Jurkat, Clone E6-1 (cell line): ENCODE measurements at regions not wholly inside any gene's neighbourhood (a gene's known extent, or its start where the extent isn't known, plus 50 kb on each side); places are given as distances from the start of the nearest gene placed in this dataset.

Source experiments
- DNase-seq: peaks from one replicate; pipeline ENCODE4 v3.0.0-alpha.2; 2011; ENCODE audit warnings: low read depth, low spot score
- H3K4me3 ChIP-seq: 2 replicates; pipeline ENCODE4 v1.5.1; 2011; ENCODE audit warnings: mild to moderate bottlenecking, low read length, control low read depth, moderate library complexity

GRCh38 chr7:68313806-68314205, 1284.5 kb upstream of the AUTS2 start:
- no peak overlapping the region for H3K4me3 ChIP-seq
- DNase-seq = no peak

GRCh38 chr7:68314208-68314607, 1284.1 kb upstream of the AUTS2 start:
- no peak overlapping the region for H3K4me3 ChIP-seq
- DNase-seq = no peak

- no peak for DNase-seq
- no peak overlapping the region for H3K4me3 ChIP-seq
Measured at GRCh38 chr7:68317476-68317875, 1280.8 kb upstream of the AUTS2 start.

GRCh38 chr7:68319061-68319460, 1279.2 kb upstream of the AUTS2 start:
- no peak overlapping the region for H3K4me3 ChIP-seq
- no peak for DNase-seq

GRCh38 chr7:68321076-68321639, 1277.1 kb upstream of the AUTS2 start:
- no peak overlapping the region for H3K4me3 ChIP-seq
- no peak for DNase-seq

- no peak overlapping the region for H3K4me3 ChIP-seq
- no peak for DNase-seq
Measured at GRCh38 chr7:68321776-68322496, 1276.3 kb upstream of the AUTS2 start.

GRCh38 chr7:68324621-68325020, 1273.7 kb upstream of the AUTS2 start:
- no peak overlapping the region for H3K4me3 ChIP-seq

GRCh38 chr7:68334216-68334615, 1264.1 kb upstream of the AUTS2 start:
- DNase-seq = no peak
- H3K4me3 ChIP-seq = no peak overlapping the region

More at GRCh38 chr7:68324621-68325020, 1273.7 kb upstream of the AUTS2 start:
- no peak for DNase-seq

- no peak for DNase-seq
- H3K4me3 ChIP-seq = no peak overlapping the region
Measured at GRCh38 chr7:68334636-68335272, 1263.5 kb upstream of the AUTS2 start.

GRCh38 chr7:68336594-68336993, 1261.7 kb upstream of the AUTS2 start:
- no peak for DNase-seq
- no peak overlapping the region for H3K4me3 ChIP-seq

GRCh38 chr7:68348401-68348800, 1249.9 kb upstream of the AUTS2 start:
- no peak for DNase-seq
- no peak overlapping the region for H3K4me3 ChIP-seq

- no peak overlapping the region for H3K4me3 ChIP-seq
- no peak for DNase-seq
Measured at GRCh38 chr7:68362745-68363518, 1235.3 kb upstream of the AUTS2 start.

GRCh38 chr7:68364886-68365625, 1233.2 kb upstream of the AUTS2 start:
- H3K4me3 ChIP-seq = no peak overlapping the region
- DNase-seq = no peak

- H3K4me3 ChIP-seq = no peak overlapping the region
Measured at GRCh38 chr7:68371985-68372384, 1226.3 kb upstream of the AUTS2 start.

GRCh38 chr7:68376131-68376661, 1222.1 kb upstream of the AUTS2 start:
- DNase-seq = no peak
- no peak overlapping the region for H3K4me3 ChIP-seq

More at GRCh38 chr7:68371985-68372384, 1226.3 kb upstream of the AUTS2 start:
- DNase-seq = no peak

- H3K4me3 ChIP-seq = no peak overlapping the region
- DNase-seq = no peak
Measured at GRCh38 chr7:68381731-68382130, 1216.5 kb upstream of the AUTS2 start.

GRCh38 chr7:68384581-68384980, 1213.7 kb upstream of the AUTS2 start:
- DNase-seq = no peak
- H3K4me3 ChIP-seq = no peak overlapping the region

GRCh38 chr7:68393051-68393450, 1205.2 kb upstream of the AUTS2 start:
- no peak overlapping the region for H3K4me3 ChIP-seq

GRCh38 chr7:68394131-68394530, 1204.1 kb upstream of the AUTS2 start:
- no peak for DNase-seq

More at GRCh38 chr7:68393051-68393450, 1205.2 kb upstream of the AUTS2 start:
- DNase-seq = no peak

More at GRCh38 chr7:68394131-68394530, 1204.1 kb upstream of the AUTS2 start:
- no peak overlapping the region for H3K4me3 ChIP-seq
